Memory B cell (primary cell): ENCODE measurements at regions not wholly inside any gene's neighbourhood (a gene's known extent, or its start where the extent isn't known, plus 50 kb on each side); places are given as distances from the start of the nearest gene placed in this dataset.
"Not testable (repeated sequence)": the region's sequence is repeated elsewhere in the genome, so short reads cannot be mapped to it uniquely, and the experiment has no call there.

Experiments used
- ATAC-seq: fragments of 150-1000 bp; cut with Tn5 transposase; 2 replicates; pipeline ENCODE4 v1.10.0; 2021; ENCODE audit warnings: low read depth, mild to moderate bottlenecking, moderate library complexity
- DNase-seq, 2 donors: peaks; one replicate each; pipeline ENCODE4 v3.0.0; 2022; ENCODE audit warnings: low spot score in 2 of 2
- H3K27ac Mint-ChIP-seq: one replicate; pipeline ENCODE4 v1.8.0; 2022; ENCODE audit warnings: mild to moderate bottlenecking, moderate library complexity, mixed read lengths
- H3K27me3 Mint-ChIP-seq: one replicate; pipeline ENCODE4 v1.8.0; 2022; ENCODE audit warnings: mixed read lengths
- H3K36me3 Mint-ChIP-seq: one replicate; pipeline ENCODE4 v1.8.0; 2022; ENCODE audit warnings: mild to moderate bottlenecking, mixed read lengths
- H3K4me1 Mint-ChIP-seq: one replicate; pipeline ENCODE4 v1.8.0; 2022; ENCODE audit warnings: mixed read lengths
- H3K4me3 Mint-ChIP-seq: one replicate; pipeline ENCODE4 v1.8.0; 2022; ENCODE audit warnings: mild to moderate bottlenecking, moderate library complexity, mixed read lengths
- H3K9me3 Mint-ChIP-seq: one replicate; pipeline ENCODE4 v1.8.0; 2022; ENCODE audit warnings: mixed read lengths

DNA sequence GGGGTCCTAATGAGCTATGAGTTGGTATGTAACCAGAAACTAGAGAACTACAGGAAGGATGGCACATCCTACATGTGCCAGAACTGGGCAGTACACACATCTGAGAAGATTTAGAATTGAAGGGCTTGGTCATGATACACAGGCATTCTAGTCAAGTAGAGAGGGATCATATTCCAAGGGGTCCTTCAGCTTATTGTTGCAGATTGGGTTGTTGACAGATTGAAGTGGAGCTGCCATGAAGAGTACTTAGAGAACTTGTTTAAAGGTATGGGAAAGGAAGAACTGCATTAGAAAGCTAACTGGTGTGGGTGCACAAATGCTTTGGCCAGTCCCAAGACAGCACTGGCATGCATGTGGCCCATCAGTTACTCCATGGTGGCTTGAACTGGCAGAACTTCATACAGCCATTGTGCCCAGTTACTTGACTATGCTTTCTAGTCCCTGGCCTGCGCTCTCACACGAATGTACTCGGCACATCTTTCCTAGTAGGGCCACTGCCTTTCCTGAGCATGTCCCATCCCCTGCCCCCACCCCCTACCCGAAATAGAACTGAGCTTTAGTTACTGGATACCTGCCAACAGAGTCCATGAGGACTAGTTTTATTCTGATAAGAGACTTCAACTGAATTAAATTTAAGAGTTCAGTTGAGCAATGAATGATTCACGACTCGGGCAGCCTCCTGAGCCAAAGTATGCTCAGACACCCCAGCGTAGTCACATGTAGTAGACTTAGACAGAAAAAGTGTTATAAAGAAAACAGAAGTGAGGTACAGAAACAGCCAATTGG is 64.0 kb downstream of the CCNG2 start:
- peaks cover 2% of the 10 kb centered on the region for H3K27me3 Mint-ChIP-seq
- no peaks in the 10 kb centered on the region for H3K36me3 Mint-ChIP-seq
- DNase-seq: no peak
- H3K9me3 Mint-ChIP-seq: no peaks in the 10 kb centered on the region
- H3K27ac Mint-ChIP-seq: no peak overlapping the region
- no peak for ATAC-seq
- H3K4me3 Mint-ChIP-seq: no peak overlapping the region
- H3K4me1 Mint-ChIP-seq: no peaks in the 10 kb centered on the region

DNA sequence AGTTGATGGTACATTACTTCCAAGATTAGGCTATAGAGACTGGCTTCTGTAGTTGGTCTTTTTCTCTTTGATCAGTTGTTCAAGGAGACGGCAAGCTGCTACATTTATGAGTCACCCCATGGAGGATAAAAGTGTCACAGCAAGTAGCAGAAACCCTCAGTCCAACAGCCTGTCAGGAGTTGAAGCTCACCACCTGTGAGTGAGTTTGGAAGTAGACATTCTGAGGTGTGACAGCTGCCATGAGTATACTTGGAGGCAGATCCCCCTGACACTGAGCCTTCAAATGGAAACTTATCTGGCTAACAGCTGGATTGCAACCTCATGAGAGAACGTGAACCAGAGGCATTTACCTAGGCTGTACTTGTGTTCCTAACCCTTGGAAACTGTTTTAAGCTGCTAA is 68.0 kb downstream of the CCNG2 start:
- DNase-seq: no peak
- H3K27ac Mint-ChIP-seq: no peak overlapping the region
- H3K36me3 Mint-ChIP-seq: peaks cover 20% of the 10 kb centered on the region
- no peaks in the 10 kb centered on the region for H3K4me1 Mint-ChIP-seq
- no peak for ATAC-seq
- peaks cover 8% of the 10 kb centered on the region for H3K9me3 Mint-ChIP-seq
- peaks cover 4% of the 10 kb centered on the region for H3K27me3 Mint-ChIP-seq
- H3K4me3 Mint-ChIP-seq: no peak overlapping the region

- Mint-ChIP-seq H3K36me3 (peaks cover 20% of the 10 kb centered on the region), H3K27me3 (peaks cover 2% of the 10 kb centered on the region), H3K4me3 (no peak overlapping the region), H3K4me1 (peaks cover 2% of the 10 kb centered on the region), H3K27ac (no peak overlapping the region), H3K9me3 (peaks cover 8% of the 10 kb centered on the region)
- no peak for DNase-seq
- no peak for ATAC-seq
Observed at GRCh38 chr4:77226939-77227705, 70.1 kb downstream of the CCNG2 start.

DNA sequence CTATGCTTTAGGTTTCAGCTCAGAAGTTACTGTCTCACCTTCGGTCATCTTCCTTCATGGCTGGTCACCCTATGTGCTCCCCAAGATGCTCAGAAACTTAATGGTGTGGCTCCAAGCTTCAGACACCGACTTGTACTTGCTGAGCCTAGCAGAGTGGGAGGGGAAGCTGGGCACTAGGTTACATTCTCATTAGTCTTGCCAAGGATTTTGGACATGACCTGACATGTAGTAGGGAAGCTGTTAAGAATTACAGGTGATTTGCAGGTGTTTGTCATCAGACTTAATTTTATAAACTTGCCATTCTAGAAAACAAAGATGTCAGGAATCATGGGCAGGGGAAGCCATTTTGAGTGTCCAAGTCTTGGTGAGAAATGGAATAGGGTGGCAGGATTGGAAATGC is 72.4 kb downstream of the CCNG2 start:
- no peak for DNase-seq
- Mint-ChIP-seq H3K4me1 (peaks cover 2% of the 10 kb centered on the region), H3K27me3 (peaks cover 4% of the 10 kb centered on the region), H3K9me3 (peaks cover 8% of the 10 kb centered on the region), H3K27ac (no peak overlapping the region), H3K36me3 (peaks cover 20% of the 10 kb centered on the region), H3K4me3 (no peak overlapping the region)
- ATAC-seq: no peak

DNA sequence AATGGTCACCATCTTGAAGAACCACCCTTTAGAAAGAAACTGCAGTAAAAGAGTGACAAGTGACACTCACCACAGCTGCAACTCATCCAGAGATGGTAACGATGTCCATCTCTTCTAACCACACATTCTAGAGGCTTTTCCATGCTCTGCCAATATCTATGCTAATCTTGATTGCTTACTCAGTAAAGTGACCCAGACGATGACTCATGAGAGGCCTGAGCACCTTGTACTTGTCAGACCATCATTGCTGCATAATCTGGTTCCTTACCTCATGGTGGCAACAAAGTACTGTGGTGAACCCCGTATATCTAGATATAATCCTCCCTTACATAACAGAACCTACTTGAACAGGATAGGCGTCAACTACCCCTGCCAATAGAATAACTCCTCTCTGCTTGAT is 75.6 kb downstream of the CCNG2 start:
- Mint-ChIP-seq H3K9me3 (peaks cover 4% of the 10 kb centered on the region), H3K4me1 (peaks cover 4% of the 10 kb centered on the region), H3K27ac (no peak overlapping the region), H3K27me3 (peaks cover 6% of the 10 kb centered on the region), H3K36me3 (peaks cover 11% of the 10 kb centered on the region), H3K4me3 (no peak overlapping the region)
- ATAC-seq (no peak), DNase-seq (no peak)

DNA sequence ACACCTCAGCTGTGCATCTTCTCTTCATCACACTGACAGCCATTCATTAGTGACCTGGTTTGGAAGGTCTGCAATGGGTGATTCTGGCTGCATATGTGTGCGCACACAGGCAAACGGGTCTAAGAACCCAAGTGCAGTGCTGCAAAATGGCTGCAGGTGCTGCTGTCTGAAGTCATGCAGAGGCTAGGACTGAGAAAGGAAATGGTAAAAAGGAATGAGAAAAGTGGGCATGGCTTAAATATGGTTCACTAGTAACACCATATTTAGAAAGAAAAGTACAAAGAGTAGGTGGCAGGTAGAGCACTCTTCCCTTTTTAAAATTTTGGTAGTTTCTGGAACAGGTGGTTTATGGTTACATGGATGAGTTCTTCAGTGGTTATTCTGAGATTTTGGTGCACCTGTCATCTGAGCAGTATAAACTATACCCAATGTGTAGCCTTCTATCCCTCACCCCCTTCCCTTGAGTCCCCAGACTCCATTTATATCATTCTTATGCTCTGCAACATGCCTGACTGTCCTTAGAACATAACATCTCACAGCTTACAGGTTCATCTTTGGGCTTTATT is 78.4 kb downstream of the CCNG2 start:
- DNase-seq (no peak), ATAC-seq (no peak)
- H3K27ac Mint-ChIP-seq: no peak overlapping the region
- peaks cover 3% of the 10 kb centered on the region for H3K27me3 Mint-ChIP-seq
- H3K36me3 Mint-ChIP-seq: no peaks in the 10 kb centered on the region
- peaks cover 4% of the 10 kb centered on the region for H3K4me1 Mint-ChIP-seq
- H3K9me3 Mint-ChIP-seq: no peaks in the 10 kb centered on the region
- H3K4me3 Mint-ChIP-seq: no peak overlapping the region

DNA sequence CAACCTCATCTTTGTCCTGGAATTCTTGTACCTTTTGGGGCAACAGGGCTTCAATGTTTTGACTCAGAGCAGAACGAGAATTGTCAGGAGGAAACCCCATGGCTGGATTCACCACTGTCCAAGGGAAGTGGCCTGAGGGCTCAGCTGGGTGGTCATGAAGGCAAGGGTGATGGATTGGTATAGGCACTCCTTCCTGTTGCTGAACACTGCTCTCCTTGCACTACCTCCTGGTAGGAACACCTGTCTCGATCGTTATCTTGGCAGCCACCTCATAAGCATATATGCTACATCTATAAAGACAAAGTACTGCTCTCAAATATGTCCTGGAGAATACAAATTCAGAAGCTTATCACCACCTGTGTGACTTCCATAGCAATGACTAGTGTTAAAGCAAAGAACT is 79.8 kb downstream of the CCNG2 start:
- Mint-ChIP-seq H3K4me3 (no peak overlapping the region), H3K4me1 (peaks cover 2% of the 10 kb centered on the region), H3K9me3 (no peaks in the 10 kb centered on the region)

GRCh38 chr4:77240469-77241066 is 83.6 kb downstream of the CCNG2 start:
- Mint-ChIP-seq H3K9me3 (peaks cover 2% of the 10 kb centered on the region), H3K36me3 (peaks cover 2% of the 10 kb centered on the region), H3K27me3 (peaks cover 4% of the 10 kb centered on the region), H3K4me3 (no peak overlapping the region), H3K4me1 (no peaks in the 10 kb centered on the region), H3K27ac (no peak overlapping the region)
- DNase-seq: peak; percentile 35 to 52
- ATAC-seq: peak; percentile 76

More for the DNA sequence above, 79.8 kb downstream of the CCNG2 start:
- DNase-seq (no peak), ATAC-seq (no peak)
- H3K27me3 Mint-ChIP-seq: peaks cover 6% of the 10 kb centered on the region
- H3K27ac Mint-ChIP-seq: no peak overlapping the region
- H3K36me3 Mint-ChIP-seq: no peaks in the 10 kb centered on the region

- no peaks in the 10 kb centered on the region for H3K9me3 Mint-ChIP-seq
- no peak for DNase-seq
- ATAC-seq: no peak
- H3K4me3 Mint-ChIP-seq: no peak overlapping the region
- H3K27me3 Mint-ChIP-seq: no peaks in the 10 kb centered on the region
- peaks cover 3% of the 10 kb centered on the region for H3K36me3 Mint-ChIP-seq
- no peaks in the 10 kb centered on the region for H3K4me1 Mint-ChIP-seq
- H3K27ac Mint-ChIP-seq: no peak overlapping the region
Observed at GRCh38 chr4:77248805-77249204, 91.8 kb downstream of the CCNG2 start.

DNA sequence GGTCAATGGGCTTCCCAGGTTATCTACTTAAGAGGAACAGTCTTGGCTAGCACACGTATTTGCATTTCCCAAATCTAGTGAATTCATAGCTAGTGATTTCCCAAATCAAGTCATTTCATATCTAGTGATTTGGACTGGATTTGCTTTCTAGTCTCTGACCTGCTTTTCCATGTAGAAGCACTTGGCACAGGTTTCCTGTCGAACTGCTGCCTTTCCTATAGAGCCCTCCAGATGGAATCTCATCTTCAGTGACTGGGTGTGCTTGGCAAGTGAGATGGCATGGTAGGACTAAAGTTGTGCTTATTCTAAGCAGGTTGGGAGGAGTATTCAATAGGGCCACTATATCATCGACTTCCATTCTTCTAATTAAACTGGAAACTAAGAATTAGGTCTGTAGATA is 94.7 kb downstream of the CCNG2 start:
- H3K27me3 Mint-ChIP-seq: no peaks in the 10 kb centered on the region
- ATAC-seq: no peak
- no peak overlapping the region for H3K27ac Mint-ChIP-seq
- no peak overlapping the region for H3K4me3 Mint-ChIP-seq
- no peaks in the 10 kb centered on the region for H3K36me3 Mint-ChIP-seq
- no peaks in the 10 kb centered on the region for H3K9me3 Mint-ChIP-seq
- DNase-seq: no peak
- H3K4me1 Mint-ChIP-seq: no peaks in the 10 kb centered on the region

- H3K4me3 Mint-ChIP-seq: no peak overlapping the region
- H3K9me3 Mint-ChIP-seq: peaks cover 3% of the 10 kb centered on the region
- H3K27ac Mint-ChIP-seq: no peak overlapping the region
- peaks cover 3% of the 10 kb centered on the region for H3K27me3 Mint-ChIP-seq
- peaks cover 5% of the 10 kb centered on the region for H3K36me3 Mint-ChIP-seq
- no peak for DNase-seq
- H3K4me1 Mint-ChIP-seq: no peaks in the 10 kb centered on the region
- no peak for ATAC-seq
Observed at GRCh38 chr4:77263247-77263646, 106.2 kb downstream of the CCNG2 start.

DNA sequence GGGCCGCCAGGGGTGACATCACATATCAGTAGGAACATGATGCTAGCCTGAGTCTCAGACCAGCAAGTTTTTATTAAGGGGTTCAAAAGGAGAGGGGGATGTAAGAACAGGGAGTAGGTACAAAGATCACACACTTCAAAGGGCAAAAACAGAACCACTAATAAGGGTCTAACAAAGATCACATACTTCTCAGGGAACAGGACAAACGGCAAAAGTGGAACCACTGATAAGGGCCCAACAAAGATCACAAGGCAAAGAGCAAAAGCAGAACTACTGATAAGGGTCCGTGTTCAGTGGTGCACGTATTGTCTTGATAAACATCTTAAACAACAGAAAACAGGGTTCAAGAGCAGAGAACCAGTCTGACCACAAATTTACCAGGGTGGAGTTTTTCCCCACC is 107.0 kb downstream of the CCNG2 start:
- not testable (repeated sequence) for DNase-seq, H3K4me3 Mint-ChIP-seq, H3K36me3 Mint-ChIP-seq, H3K27me3 Mint-ChIP-seq, H3K27ac Mint-ChIP-seq, H3K4me1 Mint-ChIP-seq, ATAC-seq, H3K9me3 Mint-ChIP-seq

DNA sequence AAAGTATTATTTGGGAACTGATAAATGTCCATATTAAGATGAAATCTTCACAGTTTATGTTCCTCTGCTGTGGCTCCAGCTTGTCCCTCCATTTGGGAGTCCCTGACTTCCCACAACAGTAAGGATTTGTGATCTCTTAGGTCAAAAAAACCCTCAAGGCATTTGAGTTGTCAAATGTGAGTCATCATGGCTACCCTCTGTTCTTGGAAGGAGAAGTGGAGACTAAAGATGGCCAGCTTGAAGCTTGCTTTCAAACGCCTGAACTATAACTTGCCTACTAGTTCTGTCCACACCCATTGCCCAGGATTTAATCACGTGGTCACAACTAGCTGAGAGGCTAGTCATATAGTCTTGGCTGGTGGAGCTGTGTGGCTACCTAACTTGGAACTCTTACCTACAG is 107.8 kb downstream of the CCNG2 start:
- DNase-seq: no peak
- Mint-ChIP-seq H3K27me3 (peaks cover 3% of the 10 kb centered on the region), H3K9me3 (peaks cover 3% of the 10 kb centered on the region), H3K4me3 (no peak overlapping the region), H3K27ac (no peak overlapping the region), H3K4me1 (no peaks in the 10 kb centered on the region), H3K36me3 (peaks cover 5% of the 10 kb centered on the region)
- no peak for ATAC-seq

DNA sequence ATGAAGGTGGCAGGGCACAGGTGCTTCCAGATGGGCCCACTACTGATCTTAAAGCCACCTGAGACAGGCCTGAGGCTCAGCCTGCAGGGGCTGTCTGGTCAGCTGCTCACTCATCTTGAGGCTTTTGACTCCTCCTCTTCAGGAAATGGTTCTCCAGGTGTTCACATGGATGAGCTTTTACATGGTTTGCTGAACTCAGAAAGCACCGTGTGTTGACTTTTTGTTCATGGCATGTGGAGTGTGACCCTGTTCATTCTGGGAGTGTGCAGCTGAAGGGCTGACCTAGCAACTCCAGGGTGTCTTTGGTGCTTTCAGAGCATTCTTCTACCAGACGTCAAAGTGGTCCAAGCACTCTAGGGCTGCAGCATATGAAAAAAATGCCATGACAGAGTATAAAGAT is 111.1 kb downstream of the CCNG2 start:
- no peak for ATAC-seq
- Mint-ChIP-seq H3K4me3 (no peak overlapping the region), H3K27ac (no peak overlapping the region), H3K36me3 (peaks cover 5% of the 10 kb centered on the region), H3K9me3 (peaks cover 3% of the 10 kb centered on the region), H3K27me3 (peaks cover 3% of the 10 kb centered on the region), H3K4me1 (no peaks in the 10 kb centered on the region)
- DNase-seq: no peak
